HG03354 (cell line): ENCODE measurements at regions not wholly inside any gene's neighbourhood (a gene's known extent, or its start where the extent isn't known, plus 50 kb on each side); places are given as distances from the start of the nearest gene placed in this dataset.
A peak's percentile ranks its signal among the peaks of the same experiment; 100 is the strongest.

Experiments
- ATAC-seq: cut with Tn5 transposase; IDR thresholded peaks from one replicate; pipeline ENCODE4 v1.9.1; 2021; ENCODE audit warnings: mild to moderate bottlenecking; ENCODE audit not compliant: unreplicated experiment, poor library complexity, severe bottlenecking

GRCh38 chr18:77552945-77553344 is 303.3 kb downstream of the GALR1 start:
- ATAC-seq = peak; percentile 56

GRCh38 chr18:77554061-77554460 is 304.4 kb downstream of the GALR1 start:
- ATAC-seq = no peak

GRCh38 chr18:77557046-77557587 is 307.5 kb downstream of the GALR1 start:
- no peak for ATAC-seq

GRCh38 chr18:77559274-77559910 is 309.7 kb downstream of the GALR1 start:
- no peak for ATAC-seq

- ATAC-seq = peak; percentile 83
These were observed 310.8 kb downstream of the GALR1 start for GRCh38 chr18:77560341-77560992.

GRCh38 chr18:77566604-77567003 is 317.0 kb downstream of the GALR1 start:
- ATAC-seq = no peak

GRCh38 chr18:77567205-77567604 is 317.6 kb downstream of the GALR1 start:
- no peak for ATAC-seq

- no peak for ATAC-seq
These were observed 322.1 kb downstream of the GALR1 start for GRCh38 chr18:77571743-77572142.

- no peak for ATAC-seq
These were observed 322.9 kb downstream of the GALR1 start for GRCh38 chr18:77572537-77572936.

GRCh38 chr18:77573571-77573970 is 323.9 kb downstream of the GALR1 start:
- no peak for ATAC-seq

- ATAC-seq = no peak
These were observed 341.4 kb downstream of the GALR1 start for GRCh38 chr18:77590943-77591515.

- ATAC-seq = no peak
These were observed 348.1 kb downstream of the GALR1 start for GRCh38 chr18:77597726-77598125.

- ATAC-seq = no peak
These were observed 351.0 kb downstream of the GALR1 start for GRCh38 chr18:77600674-77601073.

- ATAC-seq = no peak
These were observed 351.9 kb downstream of the GALR1 start for GRCh38 chr18:77601567-77601966.

GRCh38 chr18:77607087-77607486 is 357.4 kb downstream of the GALR1 start:
- no peak for ATAC-seq

GRCh38 chr18:77608807-77609206 is 359.2 kb downstream of the GALR1 start:
- no peak for ATAC-seq

GRCh38 chr18:77617694-77618093 is 368.0 kb downstream of the GALR1 start:
- ATAC-seq = no peak

GRCh38 chr18:77619525-77619924 is 369.9 kb downstream of the GALR1 start:
- ATAC-seq = no peak

- ATAC-seq = no peak
These were observed 372.5 kb downstream of the GALR1 start for GRCh38 chr18:77622009-77622692.

- ATAC-seq = no peak
These were observed 383.1 kb downstream of the GALR1 start for GRCh38 chr18:77632758-77633157.
